Erythroblast (primary cell): ENCODE measurements at regions not wholly inside any gene's neighbourhood (a gene's known extent, or its start where the extent isn't known, plus 50 kb on each side); places are given as distances from the start of the nearest gene placed in this dataset.

Experiments used
- GATA1 ChIP-seq: IDR thresholded peaks from 2 replicates; pipeline ENCODE4 v1.6.1; 2011; ENCODE audit warnings: low read depth, mild to moderate bottlenecking, control low read depth, low read length, moderate library complexity
- POLR2A ChIP-seq: IDR thresholded peaks from 2 replicates; pipeline ENCODE4 v1.6.1; 2011; ENCODE audit warnings: mild to moderate bottlenecking, low read length

- TF ChIP-seq POLR2A = no peak
- no peak for TF ChIP-seq GATA1
Measured at GRCh38 chr11:45405916-45406670, 120.0 kb upstream of the SYT13 start.
